SH-SY5Y (cell line): ENCODE measurements at regions not wholly inside any gene's neighbourhood (a gene's known extent, or its start where the extent isn't known, plus 50 kb on each side); places are given as distances from the start of the nearest gene placed in this dataset.

Experiments used
- GATA2 ChIP-seq: IDR thresholded peaks from 2 replicates; pipeline ENCODE4 v1.6.1; 2011; ENCODE audit warnings: mild to moderate bottlenecking, low read depth, low read length
- GATA3 ChIP-seq: IDR thresholded peaks from 2 replicates; pipeline ENCODE4 v1.6.1; 2011; ENCODE audit warnings: low read depth, mild to moderate bottlenecking, low read length, moderate library complexity

- TF ChIP-seq GATA2 (no peak), GATA3 (no peak)
These were observed 261.6 kb downstream of the PAX3 start for GRCh38 chr2:222037211-222037610.
